Stimulated activated CD4-positive, alpha-beta T cell treated with anti-CD3 and anti-CD28 coated beads, TNF-alpha, amount 100 ng/mL, for 4 hours (primary cell): ENCODE measurements at regions not wholly inside any gene's neighbourhood (a gene's known extent, or its start where the extent isn't known, plus 50 kb on each side); places are given as distances from the start of the nearest gene placed in this dataset.

Source experiments
- DNase-seq, 3 experiments: peaks; one replicate each; pipeline ENCODE4 v3.0.0-alpha.2; 2020; ENCODE audit warnings: low read depth in 3 of 3

DNA sequence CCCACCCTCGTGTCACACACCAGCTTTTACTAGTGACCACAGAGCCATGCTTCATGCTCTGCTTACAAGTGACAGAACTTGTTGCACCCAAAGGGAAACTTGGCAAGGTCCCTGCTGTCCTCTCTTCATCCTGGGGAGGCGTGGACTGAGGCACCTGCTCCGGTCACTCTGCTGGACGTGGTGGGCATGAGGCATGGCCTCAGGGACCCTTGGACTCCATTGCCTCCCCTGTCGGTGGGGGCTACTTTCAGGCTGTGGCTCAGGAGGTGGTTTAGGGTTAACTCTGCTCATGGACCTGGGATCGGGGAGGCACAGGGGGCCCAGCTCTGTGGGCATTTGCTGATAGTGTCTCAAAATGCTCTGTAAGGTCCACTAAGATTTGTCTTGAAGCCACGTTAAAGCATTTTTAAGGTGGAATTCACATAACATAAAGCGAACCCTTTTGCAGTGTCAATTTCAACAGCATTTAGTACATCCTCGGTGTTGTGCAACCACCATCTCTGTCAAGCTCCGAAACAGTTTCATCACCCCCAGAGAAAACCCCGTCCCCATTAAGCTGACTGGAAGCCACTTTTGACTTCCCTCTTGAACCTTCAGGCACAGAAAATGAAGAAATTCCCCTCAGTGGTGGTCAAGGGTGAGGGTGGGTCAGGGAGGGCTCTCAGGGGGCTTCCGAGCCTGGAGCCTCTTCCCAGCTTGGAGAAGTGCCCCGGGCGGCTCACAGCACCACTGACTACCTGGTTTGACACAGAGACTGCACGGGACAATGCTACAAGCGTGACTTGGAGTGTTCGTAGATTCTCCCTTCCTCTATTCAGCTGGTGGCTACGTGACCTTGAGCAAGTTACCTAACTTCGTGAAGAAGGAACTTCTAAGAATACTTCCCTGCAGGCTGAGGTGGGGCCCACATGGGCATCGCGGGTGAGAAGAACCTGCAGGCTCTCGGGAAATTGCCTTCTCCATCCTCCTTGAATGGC, 100.0 kb upstream of the HDAC4 start:
- DNase-seq = no peak

DNA sequence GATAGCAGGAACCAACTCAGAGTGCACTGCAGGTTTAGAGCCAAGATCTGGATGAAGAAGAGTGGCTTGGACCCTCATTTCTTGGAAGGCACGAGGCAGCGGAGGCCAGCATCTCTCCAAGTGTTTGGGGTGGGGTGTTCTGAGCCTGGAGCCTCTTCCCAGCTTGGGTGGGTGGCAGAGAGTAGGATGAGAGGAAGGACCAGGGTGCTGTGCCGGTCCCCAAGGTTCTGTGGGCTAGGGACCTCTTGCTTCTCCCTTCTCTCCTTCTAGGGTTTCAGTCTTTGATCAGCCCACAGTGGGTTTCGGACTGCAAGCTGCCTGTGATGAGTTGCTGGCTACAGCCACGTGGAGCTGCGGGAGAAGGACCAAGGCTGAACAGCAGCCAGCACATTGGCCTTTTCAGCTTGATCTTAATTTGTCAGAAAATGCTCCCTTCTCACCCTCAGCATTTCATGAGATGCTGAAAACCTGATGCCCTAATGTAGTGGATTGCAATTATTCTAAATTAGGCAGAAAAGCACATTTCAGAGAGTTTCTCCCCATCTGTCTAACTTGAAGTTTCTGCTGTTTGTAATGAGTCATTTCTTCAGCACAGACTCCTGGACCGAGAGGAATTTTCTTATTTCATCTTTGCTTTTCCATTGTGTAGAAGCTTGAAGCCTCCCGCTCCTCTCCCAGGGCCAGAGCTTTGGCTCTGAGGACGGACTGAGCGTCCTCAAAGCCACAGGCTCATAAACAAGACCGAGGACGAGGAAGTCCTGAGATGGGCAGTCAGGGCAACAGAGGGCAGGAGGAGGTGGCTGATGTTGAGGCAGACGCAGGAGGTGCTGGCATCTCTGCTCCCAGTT, 99.1 kb upstream of the HDAC4 start:
- DNase-seq = no peak

DNA sequence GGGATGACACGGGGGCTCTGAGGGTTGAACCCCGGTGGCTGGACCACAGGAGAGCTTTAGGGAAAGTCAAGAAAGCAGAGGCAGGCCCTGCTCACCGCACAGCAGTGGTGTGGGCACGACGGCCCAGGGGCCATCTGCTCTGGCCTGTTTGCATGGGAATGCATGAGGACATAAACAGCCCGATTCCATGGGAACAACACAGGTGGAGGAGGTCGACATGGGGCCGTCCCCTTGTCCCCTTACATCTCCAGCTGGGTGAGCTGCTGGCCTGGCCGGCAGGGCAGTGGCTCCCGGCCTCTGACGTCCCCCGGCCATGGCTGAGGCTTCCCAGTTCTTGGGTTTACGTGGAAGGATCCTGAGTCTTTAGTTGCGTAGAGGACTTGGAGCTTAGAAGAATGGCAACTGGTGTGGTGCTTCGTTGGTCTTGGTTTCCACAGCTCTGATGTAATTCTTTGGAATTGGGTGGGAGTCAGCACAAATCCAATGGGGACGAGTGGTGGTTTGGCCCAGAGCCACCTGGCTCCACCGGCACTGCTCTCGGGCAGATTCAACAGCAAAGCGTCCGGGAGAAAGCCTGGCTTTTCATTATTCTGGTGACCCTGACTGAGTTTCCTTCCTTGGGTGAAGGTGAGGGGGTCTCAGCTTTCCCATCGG, 98.3 kb upstream of the HDAC4 start:
- DNase-seq = no peak

DNA sequence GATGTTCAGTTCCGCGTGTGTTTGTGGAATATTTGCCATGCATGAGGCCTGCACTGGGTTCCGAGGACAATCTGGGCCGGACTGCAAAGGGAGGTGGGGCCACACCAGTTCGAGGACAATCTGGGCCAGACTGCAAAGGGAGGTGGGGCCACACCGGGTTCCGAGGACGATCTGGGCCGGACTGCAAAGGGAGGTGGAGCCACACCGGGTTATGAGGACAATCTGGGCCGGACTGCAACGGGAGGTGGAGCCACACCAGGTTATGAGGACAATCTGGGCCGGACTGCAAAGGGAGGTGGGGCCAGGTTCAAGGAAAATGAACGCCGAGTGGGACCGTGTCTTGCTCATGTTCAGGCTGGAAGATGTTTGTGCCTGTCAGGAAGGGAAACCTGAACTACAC, 97.8 kb upstream of the HDAC4 start:
- no peak for DNase-seq

DNA sequence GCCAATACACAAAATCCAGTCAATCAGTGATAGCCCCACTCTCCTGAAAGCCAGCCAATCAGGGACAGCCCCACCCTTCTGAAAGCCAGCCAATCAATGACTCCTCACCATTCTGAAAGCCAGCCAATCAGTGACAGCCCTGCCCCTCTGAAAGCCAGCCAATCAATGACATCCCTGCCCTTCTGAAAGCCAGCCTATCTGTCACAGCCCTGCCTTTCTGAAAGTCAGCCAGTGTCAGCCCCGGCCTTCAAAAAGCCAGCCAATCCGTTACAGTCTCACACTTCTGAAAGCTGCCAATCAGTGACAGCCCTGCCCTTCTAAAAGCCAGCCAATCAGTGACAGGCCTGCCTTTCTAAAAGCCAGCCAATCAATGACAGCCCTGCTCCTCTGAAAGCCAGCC, 95.9 kb upstream of the HDAC4 start:
- DNase-seq = no peak

DNA sequence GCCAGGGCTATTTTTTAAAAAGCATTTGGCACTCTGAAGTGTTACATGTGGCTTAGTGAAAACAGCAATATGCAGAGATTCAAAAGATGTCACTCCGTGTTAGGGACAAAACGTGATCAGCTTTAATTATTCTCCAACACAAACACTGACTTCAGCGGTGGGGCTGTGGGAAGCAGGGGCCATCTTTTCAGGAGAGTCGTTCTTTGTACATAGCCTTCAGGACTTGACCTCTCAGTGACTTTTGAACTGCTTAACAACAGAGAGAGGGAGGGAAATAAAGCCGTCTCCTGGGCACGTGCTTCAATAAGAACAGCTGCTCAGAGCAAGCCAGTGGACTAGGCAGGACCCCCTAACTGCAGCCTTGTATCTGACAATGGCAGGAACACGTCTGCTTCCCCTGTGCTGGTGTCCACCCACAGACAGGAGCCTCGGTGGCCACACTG, 95.0 kb upstream of the HDAC4 start:
- no peak for DNase-seq

DNA sequence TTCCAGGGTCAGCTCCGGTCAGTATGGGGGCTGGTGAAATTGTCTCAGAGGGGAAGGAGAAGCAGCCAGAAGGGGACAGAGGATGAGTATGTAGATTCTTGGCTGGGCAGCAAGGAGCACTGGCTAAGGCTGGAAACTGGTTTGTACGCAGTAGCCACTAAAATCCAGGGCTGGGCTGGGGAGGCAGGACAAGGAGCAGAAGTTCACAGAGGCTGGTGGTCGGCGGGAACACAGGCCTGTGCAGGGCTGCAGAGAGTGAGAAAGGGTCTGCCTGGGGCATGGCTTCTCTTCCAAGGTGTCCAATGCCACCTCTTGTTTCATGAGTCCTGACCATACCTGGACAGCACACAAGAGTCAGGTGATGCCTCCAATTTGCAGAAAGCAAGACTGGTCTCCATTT, 94.4 kb upstream of the HDAC4 start:
- DNase-seq = no peak

DNA sequence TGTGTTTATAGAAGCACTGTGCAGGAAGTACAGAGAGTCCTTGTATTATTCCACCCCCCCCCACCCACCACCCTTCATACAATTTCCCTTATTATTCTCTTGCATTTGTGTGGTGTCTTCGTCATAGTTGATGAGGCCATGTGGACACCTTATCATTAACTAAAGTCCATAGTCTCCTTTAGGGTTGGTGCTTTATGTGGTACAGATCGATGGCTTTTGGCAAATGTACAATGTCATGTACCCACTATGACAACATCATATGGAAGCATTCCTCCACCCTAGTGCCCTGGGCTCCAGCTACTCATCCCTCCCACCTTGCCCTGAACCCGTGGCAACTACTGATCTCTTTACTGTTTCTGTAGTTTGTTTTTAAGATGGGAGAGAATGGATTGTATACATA, 93.8 kb upstream of the HDAC4 start:
- no peak for DNase-seq

DNA sequence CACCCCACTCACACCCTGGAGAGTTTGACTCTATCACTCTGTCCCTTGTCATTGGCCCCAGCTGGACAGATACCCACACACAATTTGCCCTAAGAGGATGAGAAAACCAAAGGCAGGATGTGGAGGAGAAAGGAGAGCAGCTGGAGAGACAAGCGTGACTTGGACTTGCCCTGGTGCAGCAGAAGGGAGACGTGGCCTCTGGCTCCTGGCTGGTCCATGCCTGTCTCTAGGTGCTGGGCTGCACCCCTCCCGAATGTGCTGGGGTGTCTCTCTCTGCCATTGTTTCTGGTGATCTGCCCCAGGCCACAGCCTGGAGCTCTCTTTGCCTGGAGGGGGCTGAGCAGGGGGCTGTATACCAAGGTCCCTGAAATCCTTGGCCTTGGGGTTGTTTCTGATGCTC, 88.7 kb upstream of the HDAC4 start:
- no peak for DNase-seq

DNA sequence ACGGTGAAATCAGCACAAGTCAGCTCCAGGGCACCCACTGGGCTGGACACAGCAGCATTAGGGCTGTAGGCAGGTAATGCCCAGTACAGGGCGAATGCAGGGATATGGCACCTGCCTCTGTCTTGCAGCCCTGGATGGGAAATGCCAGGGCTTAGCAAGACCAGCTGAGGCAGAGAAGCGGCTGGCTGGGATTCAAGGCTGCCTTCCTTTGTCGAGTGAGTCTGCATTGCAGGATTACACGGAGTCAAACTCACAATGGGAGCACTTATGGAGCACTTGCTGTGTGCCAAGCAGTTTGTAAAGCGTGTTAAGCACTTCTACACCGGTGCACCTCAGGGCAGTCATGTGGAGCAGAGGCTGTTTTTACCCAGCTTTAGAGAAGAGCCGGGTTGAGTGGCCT, 87.3 kb upstream of the HDAC4 start:
- DNase-seq = no peak

DNA sequence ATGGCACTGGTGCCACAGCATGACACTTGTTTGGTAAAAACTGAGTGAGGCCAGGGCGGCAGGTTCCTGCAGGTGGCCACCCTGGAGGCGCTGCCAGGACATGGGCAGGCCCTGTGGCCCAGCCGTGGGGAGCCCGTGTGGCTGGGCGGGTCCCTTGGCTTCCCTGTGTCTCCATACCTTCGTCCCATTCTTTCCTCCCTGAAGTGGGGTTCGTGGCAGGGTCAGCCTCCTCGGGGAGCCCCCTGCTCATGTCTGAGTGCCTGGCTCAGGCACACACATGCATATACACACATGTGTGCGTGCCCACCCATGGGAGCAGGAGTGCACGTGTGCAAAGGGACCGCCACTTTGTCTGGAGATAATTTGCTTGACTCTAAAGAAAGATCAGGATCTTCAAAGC, 86.5 kb upstream of the HDAC4 start:
- DNase-seq = no peak

DNA sequence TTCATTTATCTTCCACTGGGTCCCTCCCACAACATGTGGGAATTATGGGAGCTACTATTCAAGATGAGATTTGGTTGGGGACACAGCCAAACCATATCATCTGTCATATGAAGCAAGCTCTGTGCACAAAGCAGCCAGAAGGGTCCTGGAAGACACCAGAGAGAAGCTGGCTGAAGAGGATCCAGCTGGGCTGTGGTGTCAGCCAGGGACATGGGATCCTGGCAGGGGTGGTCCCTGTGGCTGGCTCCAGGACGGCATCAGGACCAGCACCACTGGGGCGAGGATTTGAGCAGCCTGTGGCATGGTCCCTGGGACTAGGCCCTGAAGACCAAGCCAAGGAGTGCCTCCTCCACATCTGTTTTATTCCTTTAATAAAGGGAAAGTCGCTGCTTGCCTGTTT, 84.8 kb upstream of the HDAC4 start:
- DNase-seq = no peak

DNA sequence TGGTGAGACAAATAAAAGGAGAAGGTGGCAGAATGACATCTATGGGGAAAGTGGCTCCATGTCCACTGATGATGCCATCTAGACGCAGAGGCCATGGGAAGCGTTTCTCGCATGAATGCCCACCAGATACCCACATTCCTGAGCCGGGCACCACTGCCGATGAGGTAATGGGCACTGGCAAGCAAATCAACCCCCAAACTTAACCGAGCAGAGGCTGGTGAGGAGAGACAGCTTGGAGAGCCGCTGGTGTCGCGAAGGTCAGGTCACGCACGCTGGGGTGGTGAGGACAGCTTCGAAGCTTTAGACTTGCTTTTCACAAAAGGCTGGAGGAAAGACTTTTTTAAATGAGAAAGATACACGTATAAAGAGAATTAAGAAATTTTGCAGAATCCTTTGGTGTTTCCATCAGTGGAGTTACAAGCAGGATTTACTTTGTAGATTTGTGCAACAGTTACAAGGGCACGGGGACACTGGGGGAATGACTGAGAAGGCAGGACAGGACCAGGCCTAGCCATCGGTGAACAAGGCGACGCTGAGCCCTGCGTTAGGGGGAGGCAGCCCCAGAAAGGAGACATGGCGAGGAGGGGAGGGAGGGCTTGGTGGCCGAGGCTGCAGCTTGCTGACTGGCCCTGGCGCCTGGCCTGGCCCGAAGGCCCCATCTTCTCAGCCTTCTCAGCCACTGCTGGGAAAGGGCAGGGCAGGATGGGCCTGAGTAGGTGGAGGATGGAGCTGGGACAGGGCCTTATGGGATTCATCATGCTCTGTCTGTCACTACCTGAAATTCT, 83.9 kb upstream of the HDAC4 start:
- no peak for DNase-seq

DNA sequence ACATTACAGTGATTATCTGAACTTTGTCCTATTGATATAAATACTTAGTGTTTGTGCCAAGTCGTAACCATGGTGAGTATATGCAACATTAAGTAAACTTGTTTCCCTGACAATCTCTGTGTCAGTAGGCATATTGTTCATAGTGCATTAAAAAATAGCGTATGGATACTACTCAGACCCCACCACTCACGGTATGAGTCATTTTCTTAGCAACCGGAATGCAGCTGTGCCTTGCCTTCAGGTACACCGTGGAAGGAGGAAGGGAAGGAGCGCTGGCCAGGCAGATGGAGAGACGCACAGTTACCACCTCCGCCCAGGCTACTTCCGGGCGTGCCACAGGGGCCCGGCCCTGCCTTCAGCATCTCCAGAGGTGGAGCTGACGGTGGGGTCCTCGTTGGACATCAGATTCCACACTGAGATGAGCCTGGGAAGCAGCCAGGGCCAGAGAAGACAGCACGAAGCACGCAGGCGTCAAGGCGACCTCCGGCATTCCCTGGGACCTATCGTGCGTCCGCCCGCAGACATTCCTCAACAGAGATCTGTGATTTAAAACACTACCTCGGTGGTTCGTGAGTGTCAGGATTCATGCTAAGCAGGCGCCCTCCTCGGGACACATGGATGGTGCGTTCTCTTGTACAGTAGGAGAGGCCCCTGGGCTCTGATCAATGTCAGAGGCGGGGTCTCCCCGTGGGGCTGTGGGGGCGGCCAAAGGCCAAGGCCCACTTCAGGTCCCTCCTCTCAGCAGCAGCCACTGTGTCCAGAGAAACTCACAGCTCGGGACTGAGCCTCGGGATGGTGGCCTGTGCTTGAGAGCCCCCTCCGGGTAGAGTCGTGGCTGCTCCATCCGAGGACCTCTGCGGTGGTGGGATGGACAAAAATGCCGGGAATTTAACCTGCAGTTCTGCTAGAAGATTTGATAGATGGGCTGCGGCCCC, 82.2 kb upstream of the HDAC4 start:
- DNase-seq = no peak

DNA sequence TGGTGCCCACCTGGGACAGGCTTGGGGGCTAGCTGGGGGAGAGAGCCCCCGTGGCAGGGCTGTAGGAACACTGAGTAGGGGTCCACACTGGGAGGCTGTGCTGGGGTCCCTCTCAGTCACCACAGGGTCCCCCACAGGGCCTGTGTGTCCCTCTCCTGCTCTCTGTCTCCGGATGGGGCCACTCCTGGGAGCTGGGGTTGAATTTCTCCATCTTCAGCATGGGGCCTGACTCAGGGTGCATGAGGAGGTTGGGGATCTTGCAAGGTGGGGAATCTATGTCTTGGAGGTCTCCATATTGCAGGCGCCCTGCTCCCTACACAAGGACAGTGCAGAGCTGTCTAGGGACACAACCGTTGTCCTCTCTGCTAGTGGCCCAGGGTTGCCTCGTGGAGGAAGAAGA, 78.7 kb upstream of the HDAC4 start:
- no peak for DNase-seq

DNA sequence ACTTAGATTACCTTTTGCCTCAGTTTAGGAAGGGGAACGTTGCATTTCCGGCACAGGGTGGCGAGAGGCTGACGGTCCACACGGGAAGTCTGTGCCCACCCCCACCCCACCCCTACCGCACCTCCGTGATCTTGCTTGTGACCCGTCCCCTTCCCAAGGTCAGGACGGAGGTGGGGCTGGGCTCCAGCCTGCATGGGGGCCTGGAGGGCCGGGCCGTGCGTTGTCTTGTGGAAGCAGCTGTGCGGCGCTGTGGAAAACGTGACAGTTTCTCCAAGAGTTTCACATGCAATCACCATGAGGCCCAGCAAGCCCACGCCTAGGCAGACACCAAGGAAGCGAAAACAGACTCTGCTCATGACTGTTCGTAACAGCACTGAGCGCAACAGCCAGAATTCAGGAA, 76.8 kb upstream of the HDAC4 start:
- no peak for DNase-seq

DNA sequence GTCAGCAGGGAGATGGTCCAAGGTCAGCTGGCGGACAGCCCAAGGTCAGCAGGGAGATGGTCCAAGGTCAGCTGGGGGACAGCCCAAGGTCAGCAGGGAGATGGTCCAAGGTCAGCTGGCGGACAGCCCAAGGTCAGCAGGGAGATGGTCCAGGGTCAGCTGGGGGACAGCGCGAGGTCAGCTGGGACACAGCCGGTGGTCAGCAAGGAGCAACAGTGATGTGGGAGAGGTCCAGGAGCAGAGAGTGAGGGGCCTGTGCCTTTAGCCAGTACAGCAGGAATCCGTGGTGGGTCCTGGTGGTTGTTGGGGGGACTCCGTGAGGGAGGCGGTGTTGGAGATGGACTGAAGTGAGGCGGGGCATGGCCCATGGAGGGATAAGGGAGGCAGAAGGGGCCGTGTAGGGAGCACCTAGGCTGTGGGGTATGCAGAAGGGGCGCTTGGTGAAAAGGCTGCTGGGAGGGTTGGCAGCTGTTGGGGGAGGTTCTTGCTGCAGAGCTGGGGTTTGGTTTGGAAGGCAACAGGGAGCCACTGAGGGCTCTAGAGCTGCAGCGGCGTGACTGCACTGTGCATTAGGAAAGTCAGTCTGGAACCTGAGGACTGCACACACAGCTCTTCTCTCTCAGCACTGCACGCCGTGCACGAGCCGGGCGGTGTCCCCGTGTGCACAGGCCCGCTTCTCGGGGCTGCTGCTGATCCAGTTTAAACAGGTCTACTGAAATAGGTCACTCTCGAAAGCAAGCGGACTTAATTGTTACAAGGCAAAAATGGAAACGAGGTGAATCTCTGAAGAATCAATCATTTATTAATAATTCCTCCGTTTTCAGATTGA, 76.2 kb upstream of the HDAC4 start:
- DNase-seq = no peak

DNA sequence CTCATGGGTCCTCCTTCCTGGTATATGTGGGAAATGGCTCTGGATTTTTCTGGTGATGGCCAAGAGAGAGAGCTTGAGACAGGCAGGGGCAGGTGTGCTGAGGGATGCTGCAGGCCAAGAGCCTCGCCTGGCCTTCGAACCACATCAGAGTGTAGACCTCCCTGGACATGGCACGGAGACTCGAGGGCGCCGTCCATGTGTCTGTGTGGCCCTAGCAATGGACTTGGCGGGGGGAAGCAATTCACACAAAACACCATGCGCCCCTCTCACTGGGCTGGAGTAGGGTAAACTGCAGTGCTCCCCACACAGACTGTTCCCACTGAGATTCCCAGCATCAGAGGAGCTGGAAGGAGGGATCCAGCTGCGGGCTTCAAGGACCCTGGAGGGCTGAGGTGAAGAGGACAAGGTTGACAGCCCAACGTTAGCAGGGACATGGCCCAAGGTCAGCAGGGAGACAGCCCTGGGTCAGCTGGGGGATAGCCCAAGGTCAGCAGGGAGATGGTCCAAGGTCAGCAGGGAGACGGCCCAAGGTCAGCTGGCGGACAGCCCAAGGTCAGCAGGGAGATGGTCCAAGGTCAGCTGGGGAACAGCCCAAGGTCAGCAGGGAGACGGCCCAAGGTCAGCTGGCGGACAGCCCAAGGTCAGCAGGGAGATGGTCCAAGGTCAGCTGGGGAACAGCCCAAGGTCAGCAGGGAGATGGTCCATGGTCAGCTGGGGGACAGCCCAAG, 75.4 kb upstream of the HDAC4 start:
- DNase-seq = no peak
